Parathyroid adenoma (tissue), 2 donors: ENCODE measurements at regions not wholly inside any gene's neighbourhood (a gene's known extent, or its start where the extent isn't known, plus 50 kb on each side); places are given as distances from the start of the nearest gene placed in this dataset.

Experiments
- H2AFZ ChIP-seq: fragments of 300-600 bp; sonication (generic); one replicate; pipeline ENCODE4 v1.7.0; 2017; ENCODE audit warnings: antibody characterized with exemption, mild to moderate bottlenecking
- H3K27ac ChIP-seq: fragments of 300-600 bp; sonication (generic); one replicate; pipeline ENCODE4 v1.7.0; 2017
- H3K27me3 ChIP-seq: fragments of 300-600 bp; sonication (generic); one replicate; pipeline ENCODE4 v1.7.0; 2017; ENCODE audit warnings: low read length; ENCODE audit not compliant: control insufficient read depth, insufficient read depth
- H3K36me3 ChIP-seq: fragments of 300-600 bp; sonication (generic); one replicate; pipeline ENCODE4 v1.7.0; 2017; ENCODE audit warnings: low read length; ENCODE audit not compliant: control insufficient read depth, insufficient read depth
- H3K4me1 ChIP-seq: fragments of 300-600 bp; sonication (generic); one replicate; pipeline ENCODE4 v1.7.0; 2017; ENCODE audit warnings: control low read depth
- H3K4me2 ChIP-seq: fragments of 300-600 bp; sonication (generic); one replicate; pipeline ENCODE4 v1.7.0; 2017; ENCODE audit warnings: low read length
- H3K4me3 ChIP-seq: fragments of 300-600 bp; sonication (generic); one replicate; pipeline ENCODE4 v1.7.0; 2017; ENCODE audit warnings: low read depth, low read length
- H3K79me2 ChIP-seq: fragments of 300-600 bp; sonication (generic); one replicate; pipeline ENCODE4 v1.7.0; 2017; ENCODE audit warnings: control low read depth
- H3K9ac ChIP-seq: fragments of 300-600 bp; sonication (generic); one replicate; pipeline ENCODE4 v1.7.0; 2017; ENCODE audit warnings: mild to moderate bottlenecking
- H3K9me3 ChIP-seq: fragments of 300-600 bp; sonication (generic); one replicate; pipeline ENCODE4 v1.7.0; 2017; ENCODE audit warnings: low read length; ENCODE audit not compliant: control insufficient read depth
- CTCF ChIP-seq: fragments of 300-600 bp; sonication (generic); IDR thresholded peaks from one replicate; pipeline ENCODE4 v1.7.0; 2017; ENCODE audit warnings: antibody characterized with exemption, mild to moderate bottlenecking
- donor health status: primary hyperparathyroidism.

GRCh38 chr7:35401217-35401879, 147.4 kb upstream of the TBX20 start:
- Histone ChIP-seq H3K4me1 (no peaks in the 10 kb centered on the region), H3K4me2 (no peak overlapping the region), H3K36me3 (no peaks in the 10 kb centered on the region), H3K79me2 (no peaks in the 10 kb centered on the region), H3K9ac (no peak overlapping the region), H3K4me3 (no peak overlapping the region), H2AFZ (no peak overlapping the region), H3K27me3 (no peaks in the 10 kb centered on the region), H3K27ac (no peak overlapping the region), H3K9me3 (no peaks in the 10 kb centered on the region)
- TF ChIP-seq CTCF = no peak

GRCh38 chr7:35399840-35400239, 145.9 kb upstream of the TBX20 start:
- Histone ChIP-seq H3K36me3 (no peaks in the 10 kb centered on the region), H2AFZ (no peak overlapping the region), H3K9ac (no peak overlapping the region), H3K4me3 (no peak overlapping the region), H3K4me2 (no peak overlapping the region), H3K27me3 (no peaks in the 10 kb centered on the region), H3K27ac (no peak overlapping the region), H3K9me3 (no peaks in the 10 kb centered on the region), H3K4me1 (no peaks in the 10 kb centered on the region), H3K79me2 (no peaks in the 10 kb centered on the region)
- no peak for TF ChIP-seq CTCF

DNA sequence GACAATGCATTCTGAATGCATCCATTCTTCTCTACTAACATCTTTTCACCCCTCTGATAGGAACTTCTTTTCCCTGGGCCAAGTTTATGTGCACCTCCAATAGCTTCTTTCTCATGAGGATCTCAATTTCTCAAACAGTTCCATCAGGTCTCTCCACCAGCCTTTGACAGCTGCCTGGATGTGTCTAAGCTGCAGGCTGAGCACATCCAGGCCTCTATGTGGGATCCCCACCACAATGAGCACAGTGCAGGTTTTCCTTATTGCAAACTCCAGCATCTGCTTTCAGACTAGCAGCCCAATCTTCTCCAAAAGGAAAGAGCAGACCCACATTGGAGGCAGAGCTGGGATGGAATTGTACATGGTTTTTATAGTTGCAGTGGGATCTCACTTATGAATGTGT, 145.3 kb upstream of the TBX20 start:
- no peak for TF ChIP-seq CTCF
- Histone ChIP-seq H2AFZ (no peak overlapping the region), H3K27me3 (no peaks in the 10 kb centered on the region), H3K27ac (no peak overlapping the region), H3K4me3 (no peak overlapping the region), H3K36me3 (no peaks in the 10 kb centered on the region), H3K4me1 (no peaks in the 10 kb centered on the region), H3K4me2 (no peak overlapping the region), H3K9me3 (no peaks in the 10 kb centered on the region), H3K9ac (no peak overlapping the region), H3K79me2 (no peaks in the 10 kb centered on the region)

GRCh38 chr7:35398518-35398917, 144.6 kb upstream of the TBX20 start:
- Histone ChIP-seq H3K4me3 (no peak overlapping the region), H2AFZ (no peak overlapping the region), H3K9me3 (no peaks in the 10 kb centered on the region), H3K36me3 (no peaks in the 10 kb centered on the region), H3K4me1 (no peaks in the 10 kb centered on the region), H3K27me3 (no peaks in the 10 kb centered on the region), H3K4me2 (no peak overlapping the region), H3K9ac (no peak overlapping the region), H3K79me2 (no peaks in the 10 kb centered on the region), H3K27ac (no peak overlapping the region)
- no peak for TF ChIP-seq CTCF

DNA sequence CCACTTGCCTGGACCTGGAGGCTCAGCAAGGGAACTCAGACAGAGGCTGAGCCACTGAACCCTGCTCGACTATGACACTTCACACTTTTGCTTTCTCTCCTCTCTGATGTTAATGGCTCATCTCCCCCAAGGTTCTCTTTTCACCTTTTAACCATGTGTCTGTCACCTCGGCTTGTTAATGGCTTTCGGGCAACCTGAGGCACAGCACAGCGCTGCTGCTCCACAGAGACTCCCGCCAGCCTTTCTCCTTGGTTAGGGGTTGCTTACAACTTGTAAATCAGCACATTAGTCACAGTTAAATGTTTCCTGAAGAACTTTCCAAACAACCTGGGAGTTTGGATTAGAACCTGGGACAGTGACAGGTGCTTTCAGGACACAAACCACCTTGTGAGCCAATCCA, 136.2 kb upstream of the TBX20 start:
- H3K27me3 ChIP-seq = no peaks in the 10 kb centered on the region
- H3K4me2 ChIP-seq = no peak overlapping the region
- TF ChIP-seq CTCF = no peak
- no peak overlapping the region for H3K9ac ChIP-seq
- H3K4me1 ChIP-seq = no peaks in the 10 kb centered on the region
- no peaks in the 10 kb centered on the region for H3K36me3 ChIP-seq
- no peaks in the 10 kb centered on the region for H3K79me2 ChIP-seq
- H2AFZ ChIP-seq = no peak overlapping the region
- H3K9me3 ChIP-seq = no peaks in the 10 kb centered on the region
- H3K27ac ChIP-seq = no peak overlapping the region
- H3K4me3 ChIP-seq = no peak overlapping the region
